ENCODE measurements at regions not wholly inside any gene's neighbourhood (a gene's known extent, or its start where the extent isn't known, plus 50 kb on each side); places are given as distances from the start of the nearest gene placed in this dataset.
"Not testable (repeated sequence)": the region's sequence is repeated elsewhere in the genome, so short reads cannot be mapped to it uniquely, and the experiment has no call there.

- intact Hi-C loops (cut with micrococcal nuclease): no loop called here
These were observed 789.3 kb downstream of the FRK start for GRCh38 chr6:115271434-115271833.

GRCh38 chr6:115270953-115271352, 789.7 kb downstream of the FRK start:
- intact Hi-C loops (cut with micrococcal nuclease): no loop called here

GRCh38 chr6:115241373-115241772, 819.3 kb downstream of the FRK start:
- intact Hi-C loops (cut with micrococcal nuclease): no loop called here

- intact Hi-C loops (cut with micrococcal nuclease): no loop called here
These were observed 839.5 kb downstream of the FRK start for GRCh38 chr6:115221198-115221597.

- intact Hi-C loops (cut with micrococcal nuclease): no loop called here
These were observed 840.0 kb downstream of the FRK start for GRCh38 chr6:115220551-115221159.

GRCh38 chr6:115219645-115220044, 841.0 kb downstream of the FRK start:
- intact Hi-C loops (cut with micrococcal nuclease): no loop called here

- intact Hi-C loops (cut with micrococcal nuclease): no loop called here
These were observed 843.9 kb downstream of the FRK start for GRCh38 chr6:115216835-115217234.

- intact Hi-C loops (cut with micrococcal nuclease): no loop called here
These were observed 846.4 kb downstream of the FRK start for GRCh38 chr6:115214283-115214682.

GRCh38 chr6:115203381-115203780, 857.3 kb downstream of the FRK start:
- intact Hi-C loops (cut with micrococcal nuclease): no loop called here

GRCh38 chr6:115194981-115195638, 852.3 kb upstream of the HS3ST5 start:
- intact Hi-C loops (cut with micrococcal nuclease): no loop called here

- intact Hi-C loops (cut with micrococcal nuclease): no loop called here
These were observed 849.2 kb upstream of the HS3ST5 start for GRCh38 chr6:115191989-115192388.

- intact Hi-C loops (cut with micrococcal nuclease): no loop called here
These were observed 847.7 kb upstream of the HS3ST5 start for GRCh38 chr6:115190534-115190933.

GRCh38 chr6:115175456-115175855, 832.6 kb upstream of the HS3ST5 start:
- intact Hi-C loops (cut with micrococcal nuclease): not testable (repeated sequence)

- intact Hi-C loops (cut with micrococcal nuclease): not testable (repeated sequence)
These were observed 823.1 kb upstream of the HS3ST5 start for GRCh38 chr6:115165912-115166311.

- intact Hi-C loops (cut with micrococcal nuclease): no loop called here
These were observed 816.9 kb upstream of the HS3ST5 start for GRCh38 chr6:115159733-115160132.

- intact Hi-C loops (cut with micrococcal nuclease): no loop called here
These were observed 795.1 kb upstream of the HS3ST5 start for GRCh38 chr6:115137910-115138309.

GRCh38 chr6:115133790-115134189, 791.0 kb upstream of the HS3ST5 start:
- intact Hi-C loops (cut with micrococcal nuclease): no loop called here

- intact Hi-C loops (cut with micrococcal nuclease): no loop called here
These were observed 789.1 kb upstream of the HS3ST5 start for GRCh38 chr6:115131709-115132490.

GRCh38 chr6:115121513-115121912, 778.7 kb upstream of the HS3ST5 start:
- intact Hi-C loops (cut with micrococcal nuclease): not testable (repeated sequence)

- intact Hi-C loops (cut with micrococcal nuclease): no loop called here
These were observed 777.6 kb upstream of the HS3ST5 start for GRCh38 chr6:115120391-115120790.

GRCh38 chr6:115091461-115091860, 748.6 kb upstream of the HS3ST5 start:
- intact Hi-C loops (cut with micrococcal nuclease): no loop called here

GRCh38 chr6:115078555-115078954, 735.7 kb upstream of the HS3ST5 start:
- intact Hi-C loops (cut with micrococcal nuclease): no loop called here

GRCh38 chr6:115071962-115072361, 729.1 kb upstream of the HS3ST5 start:
- intact Hi-C loops (cut with micrococcal nuclease): no loop called here
